SK-N-SH (cell line): ENCODE measurements at regions not wholly inside any gene's neighbourhood (a gene's known extent, or its start where the extent isn't known, plus 50 kb on each side); places are given as distances from the start of the nearest gene placed in this dataset.

ENCODE experiments used
- CTCF ChIA-PET: fragments of 300-600, 350-600 bp; formaldehyde crosslinking; extraction: SDS; loops from one replicate; lab custom pipeline; 2021; lab: Yijun Ruan, JAX
- POLR2A ChIA-PET: fragments of 350-600 bp; sonication (Branson Sonifier 250); formaldehyde crosslinking; extraction: SDS; loops from one replicate; lab custom pipeline; 2020; ENCODE audit warnings: antibody characterized with exemption, inconsistent platforms; lab: Yijun Ruan, JAX
- DNase-seq: peaks from one replicate; pipeline ENCODE4 v3.0.0; 2012
- H2AFZ ChIP-seq: fragments of 200-600 bp; sonication (generic); 2 replicates; pipeline ENCODE4 v1.8.1; 2016; ENCODE audit warnings: antibody characterized with exemption, mild to moderate bottlenecking, low read depth
- H3F3A ChIP-seq: fragments of 200-600 bp; sonication (generic); replicated peaks from 2 replicates; pipeline ENCODE3; 2016; ENCODE audit warnings: antibody characterized with exemption, mild to moderate bottlenecking; ENCODE audit not compliant: insufficient read depth
- H3K27ac ChIP-seq, 2 experiments: fragments of 200-500 bp in 1 of 2; fragments of 200-600 bp in 1 of 2; sonication (Bioruptor generic) in 1 of 2; sonication (generic), shearing (Covaris generic) in 1 of 2; 2 replicates each; pipeline versions ENCODE4 v1.5.1 to v1.6.1; 2014 to 2016; ENCODE audit warnings: low read depth in 2 of 2, inconsistent platforms in 1 of 2, low read length in 1 of 2, mild to moderate bottlenecking in 1 of 2, mixed read lengths in 1 of 2
- H3K27me3 ChIP-seq: fragments of 200-600 bp; sonication (generic), shearing (Covaris generic); 2 replicates; pipeline ENCODE4 v1.6.1; 2016; ENCODE audit warnings: mixed run types; ENCODE audit not compliant: insufficient read depth
- H3K36me3 ChIP-seq, 2 experiments: fragments of 200-500 bp in 1 of 2; fragments of 200-600 bp in 1 of 2; sonication (Bioruptor generic) in 1 of 2; sonication (generic) in 1 of 2; replicated peaks in 1 of 2; 2 replicates each; pipeline versions ENCODE3 to v1.5.1; 2014 to 2016; ENCODE audit warnings: low read length in 1 of 2, mild to moderate bottlenecking in 1 of 2; ENCODE audit not compliant: insufficient read depth in 2 of 2, control insufficient read depth in 1 of 2
- H3K4me1 ChIP-seq, 2 experiments: fragments of 200-500 bp in 1 of 2; fragments of 200-600 bp in 1 of 2; sonication (Bioruptor generic) in 1 of 2; sonication (generic), shearing (Covaris generic) in 1 of 2; 2 replicates each; pipeline versions ENCODE4 v1.5.1 to v1.6.1; 2014 to 2016; ENCODE audit warnings: low read depth in 1 of 2, low read length in 1 of 2, mixed run types in 1 of 2; ENCODE audit not compliant: insufficient read depth in 2 of 2, control insufficient read depth in 1 of 2
- H3K4me2 ChIP-seq: fragments of 200-600 bp; sonication (generic), shearing (Covaris generic); 2 replicates; pipeline ENCODE4 v1.6.1; 2017; ENCODE audit warnings: mixed run types
- H3K4me3 ChIP-seq, 2 experiments: fragments of 200-500 bp in 1 of 2; fragments of 200-600 bp in 1 of 2; sonication (Bioruptor generic) in 1 of 2; sonication (generic), shearing (Covaris generic) in 1 of 2; 2 replicates each; pipeline versions ENCODE4 v1.5.1 to v1.8.1; 2014 to 2016; ENCODE audit warnings: low read depth in 2 of 2, inconsistent platforms in 1 of 2, low read length in 1 of 2, mild to moderate bottlenecking in 1 of 2, mixed read lengths in 1 of 2, moderate library complexity in 1 of 2
- H3K79me2 ChIP-seq: fragments of 200-600 bp; sonication (generic); 2 replicates; pipeline ENCODE4 v1.8.1; 2017; ENCODE audit warnings: mild to moderate bottlenecking; ENCODE audit not compliant: insufficient read depth
- H3K9ac ChIP-seq: fragments of 200-600 bp; sonication (generic); 2 replicates; pipeline ENCODE4 v1.6.1; 2017; ENCODE audit warnings: mixed run types
- H3K9me2 ChIP-seq: fragments of 200-600 bp; sonication (generic); 2 replicates; pipeline ENCODE4 v1.6.1; 2017; ENCODE audit warnings: mixed run types
- H3K9me3 ChIP-seq: fragments of 200-600 bp; sonication (generic); 2 replicates; pipeline ENCODE4 v1.6.1; 2017; ENCODE audit warnings: mixed run types, mild to moderate bottlenecking, moderate library complexity
- H4K20me1 ChIP-seq: fragments of 200-600 bp; sonication (generic); 2 replicates; pipeline ENCODE4 v1.6.1; 2017; ENCODE audit warnings: mild to moderate bottlenecking, mixed run types; ENCODE audit not compliant: insufficient read depth
- CHD2 ChIP-seq: fragments of 150-350 bp; IDR thresholded peaks from 2 replicates; pipeline ENCODE4 v1.6.1; 2018; ENCODE audit warnings: low read length; ENCODE audit not compliant: partially characterized antibody
- EP300 ChIP-seq, 2 experiments: IDR thresholded peaks; 2 replicates each; pipeline versions ENCODE4 v1.4.0 to v1.6.1; 2012; ENCODE audit warnings: borderline replicate concordance in 1 of 2, low read depth in 1 of 2, low read length in 1 of 2
- EZH2phosphoT487 ChIP-seq: fragments of 200-600 bp; sonication (generic); IDR thresholded peaks from 2 replicates; pipeline ENCODE4 v1.6.1; 2017; ENCODE audit warnings: low read depth, mixed run types, mild to moderate bottlenecking, antibody characterized with exemption, moderate library complexity, borderline replicate concordance
- FOSL2 ChIP-seq: IDR thresholded peaks from 2 replicates; pipeline ENCODE4 v1.4.0; 2012; ENCODE audit warnings: low read depth, mild to moderate bottlenecking, moderate library complexity, borderline replicate concordance
- GABPA ChIP-seq: IDR thresholded peaks from 2 replicates; pipeline ENCODE4 v1.4.0; 2012; ENCODE audit warnings: low read depth, mild to moderate bottlenecking
- MEF2A ChIP-seq: IDR thresholded peaks from 2 replicates; pipeline ENCODE4 v1.4.0; 2012; ENCODE audit warnings: low read depth, borderline replicate concordance
- MXI1 ChIP-seq: IDR thresholded peaks from 2 replicates; pipeline ENCODE4 v1.6.1; 2012; ENCODE audit warnings: mild to moderate bottlenecking, low read depth, low read length, improper control_type of control experiment
- RAD21 ChIP-seq: IDR thresholded peaks from 2 replicates; pipeline ENCODE4 v1.6.1; 2012; ENCODE audit warnings: mild to moderate bottlenecking, low read length
- RCOR1 ChIP-seq: fragments of 150-350 bp; IDR thresholded peaks from 2 replicates; pipeline ENCODE4 v1.6.1; 2017; ENCODE audit warnings: antibody characterized with exemption, low read length
- RXRA ChIP-seq: IDR thresholded peaks from 2 replicates; pipeline ENCODE4 v1.4.0; 2012; ENCODE audit warnings: low read depth, mild to moderate bottlenecking, borderline replicate concordance
- SIN3A ChIP-seq: IDR thresholded peaks from 2 replicates; pipeline ENCODE4 v1.6.1; 2012; ENCODE audit warnings: low read depth, mild to moderate bottlenecking, low read length, moderate library complexity, borderline replicate concordance
- TAF1 ChIP-seq: IDR thresholded peaks from 2 replicates; pipeline ENCODE4 v1.6.1; 2012; ENCODE audit warnings: low read depth, mild to moderate bottlenecking, low read length, moderate library complexity, borderline replicate concordance
- TCF12 ChIP-seq: IDR thresholded peaks from 2 replicates; pipeline ENCODE4 v1.4.0; 2012
- YY1 ChIP-seq: IDR thresholded peaks from 2 replicates; pipeline ENCODE4 v1.4.0; 2012; ENCODE audit warnings: low read depth, mild to moderate bottlenecking
- WGBS: methylation state at CpG from one replicate; pipeline ENCODE4 v1.1.6; 2017; ENCODE audit warnings: low lambda C conversion rate; 5-methylcytosine and 5-hydroxymethylcytosine counted together
- TF ChIP-seq, protein P1 (sequence below): IDR thresholded peaks from 2 replicates; pipeline ENCODE4 v1.6.1; 2012; ENCODE audit warnings: mild to moderate bottlenecking, low read depth, low read length, moderate library complexity
- TF ChIP-seq, protein P2 (sequence below): IDR thresholded peaks from 2 replicates; pipeline ENCODE4; 2012
- TF ChIP-seq, protein P3 (sequence below): IDR thresholded peaks from 2 replicates; pipeline ENCODE4 v1.4.0; 2012; ENCODE audit warnings: low read depth, borderline replicate concordance
- TF ChIP-seq, protein P4 (sequence below): IDR thresholded peaks from 2 replicates; pipeline ENCODE4 v1.4.0; 2012; ENCODE audit warnings: low read depth, borderline replicate concordance

DNA sequence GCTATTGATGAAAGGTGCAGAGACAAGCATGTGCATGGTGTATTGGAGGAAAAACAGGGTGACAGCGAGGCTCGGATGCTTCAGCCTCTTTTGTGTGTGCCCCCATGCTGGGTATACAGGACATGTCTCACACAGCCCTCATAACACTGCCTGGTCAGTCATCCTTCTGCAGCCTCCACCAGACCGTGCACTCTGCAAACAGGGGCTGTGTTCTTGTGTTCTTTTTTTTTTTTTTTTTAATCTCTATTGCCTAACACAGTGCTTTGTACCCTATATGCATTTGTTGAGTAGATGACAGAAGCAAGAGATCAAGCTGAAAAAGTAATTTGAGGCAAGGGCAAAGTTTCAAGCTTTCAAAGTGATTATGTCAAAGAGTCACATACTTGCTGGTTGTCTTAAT lies 367.2 kb upstream of the SLITRK1 start:
- CTCF ChIA-PET, result interaction anchor here (0.6 kb wide), 1 partner anchor 84 kb away, joined by 3 read pairs; no protein-coding TSS in a partner anchor
- H3K9me3 ChIP-seq, result no peaks in the 10 kb centered on the region
- H3K4me2 ChIP-seq, result no peak overlapping the region
- WGBS, result 0% methylated on average over 3 of the region's 3 CpGs
- H4K20me1 ChIP-seq, result no peaks in the 10 kb centered on the region
- no peaks in the 10 kb centered on the region for H3K9me2 ChIP-seq
- POLR2A ChIA-PET, result no interaction called here
- H3K27ac ChIP-seq, result no peak overlapping the region
- H2AFZ ChIP-seq, result no peak overlapping the region
- H3K4me3 ChIP-seq, result no peak overlapping the region
- H3K79me2 ChIP-seq, result no peaks in the 10 kb centered on the region
- TF ChIP-seq TCF12 (no peak), MXI1 (no peak), SIN3A (no peak), GABPA (no peak)
- TF ChIP-seq, protein P1, sequence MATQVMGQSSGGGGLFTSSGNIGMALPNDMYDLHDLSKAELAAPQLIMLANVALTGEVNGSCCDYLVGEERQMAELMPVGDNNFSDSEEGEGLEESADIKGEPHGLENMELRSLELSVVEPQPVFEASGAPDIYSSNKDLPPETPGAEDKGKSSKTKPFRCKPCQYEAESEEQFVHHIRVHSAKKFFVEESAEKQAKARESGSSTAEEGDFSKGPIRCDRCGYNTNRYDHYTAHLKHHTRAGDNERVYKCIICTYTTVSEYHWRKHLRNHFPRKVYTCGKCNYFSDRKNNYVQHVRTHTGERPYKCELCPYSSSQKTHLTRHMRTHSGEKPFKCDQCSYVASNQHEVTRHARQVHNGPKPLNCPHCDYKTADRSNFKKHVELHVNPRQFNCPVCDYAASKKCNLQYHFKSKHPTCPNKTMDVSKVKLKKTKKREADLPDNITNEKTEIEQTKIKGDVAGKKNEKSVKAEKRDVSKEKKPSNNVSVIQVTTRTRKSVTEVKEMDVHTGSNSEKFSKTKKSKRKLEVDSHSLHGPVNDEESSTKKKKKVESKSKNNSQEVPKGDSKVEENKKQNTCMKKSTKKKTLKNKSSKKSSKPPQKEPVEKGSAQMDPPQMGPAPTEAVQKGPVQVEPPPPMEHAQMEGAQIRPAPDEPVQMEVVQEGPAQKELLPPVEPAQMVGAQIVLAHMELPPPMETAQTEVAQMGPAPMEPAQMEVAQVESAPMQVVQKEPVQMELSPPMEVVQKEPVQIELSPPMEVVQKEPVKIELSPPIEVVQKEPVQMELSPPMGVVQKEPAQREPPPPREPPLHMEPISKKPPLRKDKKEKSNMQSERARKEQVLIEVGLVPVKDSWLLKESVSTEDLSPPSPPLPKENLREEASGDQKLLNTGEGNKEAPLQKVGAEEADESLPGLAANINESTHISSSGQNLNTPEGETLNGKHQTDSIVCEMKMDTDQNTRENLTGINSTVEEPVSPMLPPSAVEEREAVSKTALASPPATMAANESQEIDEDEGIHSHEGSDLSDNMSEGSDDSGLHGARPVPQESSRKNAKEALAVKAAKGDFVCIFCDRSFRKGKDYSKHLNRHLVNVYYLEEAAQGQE, result no peak
- no peaks in the 10 kb centered on the region for H3K4me1 ChIP-seq
- H3F3A ChIP-seq, result no peaks in the 10 kb centered on the region
- no peak overlapping the region for H3K9ac ChIP-seq
- no peaks in the 10 kb centered on the region for H3K36me3 ChIP-seq
- DNase-seq, result no peak
- H3K27me3 ChIP-seq, result no peaks in the 10 kb centered on the region

DNA sequence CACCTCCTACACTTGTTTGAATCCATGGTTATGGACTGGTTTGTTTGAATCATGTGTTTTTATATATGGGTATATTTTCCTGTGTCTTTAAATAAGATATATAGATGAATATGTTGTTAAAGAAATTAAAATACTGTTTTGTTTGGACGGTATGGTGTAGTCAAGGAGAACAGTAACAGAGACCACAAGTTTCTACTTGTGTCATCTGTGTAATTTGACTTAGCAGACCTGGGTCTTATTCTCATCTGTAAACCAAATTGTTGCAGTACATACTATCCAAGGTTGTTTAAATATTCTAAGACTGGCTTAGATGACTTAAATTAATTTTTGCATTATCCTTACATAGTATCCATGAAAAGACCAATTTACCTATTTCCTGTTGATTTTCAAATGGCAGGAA lies 361.1 kb upstream of the SLITRK1 start:
- no peaks in the 10 kb centered on the region for H3K79me2 ChIP-seq
- no peak overlapping the region for H3K27ac ChIP-seq
- H3K4me3 ChIP-seq, result no peak overlapping the region
- POLR2A ChIA-PET, result no interaction called here
- no peaks in the 10 kb centered on the region for H3F3A ChIP-seq
- no peak overlapping the region for H2AFZ ChIP-seq
- no peaks in the 10 kb centered on the region for H3K4me1 ChIP-seq
- WGBS, result 0% methylated on average over 1 of the region's 1 CpG
- no peaks in the 10 kb centered on the region for H3K9me2 ChIP-seq
- H3K9ac ChIP-seq, result no peak overlapping the region
- H3K9me3 ChIP-seq, result no peaks in the 10 kb centered on the region
- H3K36me3 ChIP-seq, result no peaks in the 10 kb centered on the region
- H3K27me3 ChIP-seq, result no peaks in the 10 kb centered on the region
- H3K4me2 ChIP-seq, result no peak overlapping the region
- DNase-seq, result no peak
- TF ChIP-seq MEF2A (no peak), EP300 (IDR thresholded peaks at IDR 0.05; ENCODE audit: borderline replicate concordance in 1 of 2, low read depth in 1 of 2, low read length in 1 of 2) (no peak), GABPA (no peak), TAF1 (no peak), RXRA (no peak), SIN3A (no peak), FOSL2 (no peak), CHD2 (no peak), EZH2phosphoT487 (no peak), RAD21 (no peak), YY1 (no peak), MXI1 (no peak), RCOR1 (no peak)
- TF ChIP-seq, protein P2, sequence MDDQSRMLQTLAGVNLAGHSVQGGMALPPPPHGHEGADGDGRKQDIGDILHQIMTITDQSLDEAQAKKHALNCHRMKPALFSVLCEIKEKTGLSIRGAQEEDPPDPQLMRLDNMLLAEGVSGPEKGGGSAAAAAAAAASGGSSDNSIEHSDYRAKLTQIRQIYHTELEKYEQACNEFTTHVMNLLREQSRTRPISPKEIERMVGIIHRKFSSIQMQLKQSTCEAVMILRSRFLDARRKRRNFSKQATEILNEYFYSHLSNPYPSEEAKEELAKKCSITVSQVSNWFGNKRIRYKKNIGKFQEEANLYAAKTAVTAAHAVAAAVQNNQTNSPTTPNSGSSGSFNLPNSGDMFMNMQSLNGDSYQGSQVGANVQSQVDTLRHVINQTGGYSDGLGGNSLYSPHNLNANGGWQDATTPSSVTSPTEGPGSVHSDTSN, result no peak
- TF ChIP-seq, protein P3, sequence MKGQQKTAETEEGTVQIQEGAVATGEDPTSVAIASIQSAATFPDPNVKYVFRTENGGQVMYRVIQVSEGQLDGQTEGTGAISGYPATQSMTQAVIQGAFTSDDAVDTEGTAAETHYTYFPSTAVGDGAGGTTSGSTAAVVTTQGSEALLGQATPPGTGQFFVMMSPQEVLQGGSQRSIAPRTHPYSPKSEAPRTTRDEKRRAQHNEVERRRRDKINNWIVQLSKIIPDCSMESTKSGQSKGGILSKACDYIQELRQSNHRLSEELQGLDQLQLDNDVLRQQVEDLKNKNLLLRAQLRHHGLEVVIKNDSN, result no peak
- TF ChIP-seq, protein P4, sequence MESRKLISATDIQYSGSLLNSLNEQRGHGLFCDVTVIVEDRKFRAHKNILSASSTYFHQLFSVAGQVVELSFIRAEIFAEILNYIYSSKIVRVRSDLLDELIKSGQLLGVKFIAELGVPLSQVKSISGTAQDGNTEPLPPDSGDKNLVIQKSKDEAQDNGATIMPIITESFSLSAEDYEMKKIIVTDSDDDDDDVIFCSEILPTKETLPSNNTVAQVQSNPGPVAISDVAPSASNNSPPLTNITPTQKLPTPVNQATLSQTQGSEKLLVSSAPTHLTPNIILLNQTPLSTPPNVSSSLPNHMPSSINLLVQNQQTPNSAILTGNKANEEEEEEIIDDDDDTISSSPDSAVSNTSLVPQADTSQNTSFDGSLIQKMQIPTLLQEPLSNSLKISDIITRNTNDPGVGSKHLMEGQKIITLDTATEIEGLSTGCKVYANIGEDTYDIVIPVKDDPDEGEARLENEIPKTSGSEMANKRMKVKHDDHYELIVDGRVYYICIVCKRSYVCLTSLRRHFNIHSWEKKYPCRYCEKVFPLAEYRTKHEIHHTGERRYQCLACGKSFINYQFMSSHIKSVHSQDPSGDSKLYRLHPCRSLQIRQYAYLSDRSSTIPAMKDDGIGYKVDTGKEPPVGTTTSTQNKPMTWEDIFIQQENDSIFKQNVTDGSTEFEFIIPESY, result no peak
- H4K20me1 ChIP-seq, result no peaks in the 10 kb centered on the region
- CTCF ChIA-PET, result no interaction called here
